Kidney (tissue), 13 donors: ENCODE measurements at regions not wholly inside any gene's neighbourhood (a gene's known extent, or its start where the extent isn't known, plus 50 kb on each side); places are given as distances from the start of the nearest gene placed in this dataset.

Experiments
- DNase-seq, 5 donors: peaks; one replicate each; pipeline ENCODE4 v3.0.0-alpha.2; 2013 to 2020
- FAIRE-seq: peaks from 2 replicates; lab custom pipeline; 2012; peaks lifted over from hg19 to GRCh38; lab: Jason Lieb, UNC
- H3K27ac ChIP-seq, 2 donors: one replicate each; pipeline ENCODE4 v1.7.0; 2013; ENCODE audit warnings: low read depth in 2 of 2, low read length in 2 of 2, inconsistent platforms in 1 of 2
- H3K27me3 ChIP-seq: one replicate; pipeline ENCODE4 v1.7.1; 2013; ENCODE audit warnings: low read length, inconsistent platforms; ENCODE audit not compliant: control insufficient read depth, insufficient read depth
- H3K36me3 ChIP-seq, 3 donors: one replicate each; pipeline versions ENCODE4 v1.7.0 to v1.7.1; 2013; ENCODE audit warnings: low read length in 3 of 3, control low read depth in 1 of 3, inconsistent platforms in 1 of 3; ENCODE audit not compliant: insufficient read depth in 3 of 3, control insufficient read depth in 2 of 3
- H3K4me1 ChIP-seq, 3 donors: one replicate each; pipeline versions ENCODE4 v1.7.0 to v1.7.1; 2013; ENCODE audit warnings: low read length in 3 of 3, inconsistent platforms in 1 of 3, low read depth in 1 of 3; ENCODE audit not compliant: control insufficient read depth in 2 of 3, insufficient read depth in 2 of 3
- H3K4me3 ChIP-seq, 3 donors: one replicate each; pipeline versions ENCODE4 v1.7.0 to v1.8.1; 2013; ENCODE audit warnings: low read length in 3 of 3, control low read depth in 1 of 3, inconsistent platforms in 1 of 3
- H3K9ac ChIP-seq, 3 donors: one replicate each; pipeline versions ENCODE4 v1.7.0 to v1.7.1; 2013; ENCODE audit warnings: low read length in 3 of 3, control low read depth in 1 of 3, inconsistent platforms in 1 of 3
- H3K9me3 ChIP-seq, 3 donors: one replicate each; pipeline versions ENCODE4 v1.7.0 to v1.7.1; 2013; ENCODE audit warnings: low read length in 3 of 3, control low read depth in 1 of 3, inconsistent platforms in 1 of 3; ENCODE audit not compliant: control insufficient read depth in 2 of 3, insufficient read depth in 1 of 3
- CTCF ChIP-seq: IDR thresholded peaks from 3 replicates; pipeline ENCODE4 v1.5.1; 2012; ENCODE audit warnings: mild to moderate bottlenecking, moderate library complexity, borderline replicate concordance; ENCODE audit not compliant: insufficient read depth; ENCODE audit errors: extremely low read depth
- intact Hi-C: fragments of 100-400 bp; cut with DNase I; formaldehyde crosslinking; loops from one replicate; pipeline ENCODE4 v1.11.1; 2022
- donor health status: control.
- donor health status: control.
- donor health status: control.
- donor health status: control.
- donor health status: control.
- donor health status: DM: yes; HTN: yes; CAD: no.
- donor health status: Normal renal cell carcinoma (clear cell type).

- no peak for DNase-seq
- Histone ChIP-seq H3K4me1 (no peaks in the 10 kb centered on the region), H3K27me3 (no peaks in the 10 kb centered on the region), H3K9me3 (no peaks in the 10 kb centered on the region), H3K4me3 (no peak overlapping the region), H3K9ac (no peak overlapping the region), H3K27ac (no peak overlapping the region), H3K36me3 (no peaks in the 10 kb centered on the region)
- no peak for TF ChIP-seq CTCF
- intact Hi-C loops: no loop called here
- FAIRE-seq: no peak
These were observed 76.4 kb downstream of the CBLL2 start for GRCh38 chrX:22349116-22349515.

- H3K27ac ChIP-seq: no peak overlapping the region
- FAIRE-seq (no peak), DNase-seq (peak in 1 of 5 donors; percentile 7)
- H3K9ac ChIP-seq: no peak overlapping the region
- H3K4me1 ChIP-seq: no peaks in the 10 kb centered on the region
- intact Hi-C loops: no loop called here
- no peak overlapping the region for H3K4me3 ChIP-seq
- no peaks in the 10 kb centered on the region for H3K9me3 ChIP-seq
- TF ChIP-seq CTCF: no peak
- no peaks in the 10 kb centered on the region for H3K36me3 ChIP-seq
- no peaks in the 10 kb centered on the region for H3K27me3 ChIP-seq
These were observed 78.4 kb downstream of the CBLL2 start for GRCh38 chrX:22351076-22351475.

- no peak for TF ChIP-seq CTCF
- intact Hi-C loops: no loop called here
- Histone ChIP-seq H3K36me3 (no peaks in the 10 kb centered on the region), H3K27me3 (no peaks in the 10 kb centered on the region), H3K4me1 (no peaks in the 10 kb centered on the region), H3K4me3 (no peak overlapping the region), H3K9ac (no peak overlapping the region), H3K9me3 (no peaks in the 10 kb centered on the region), H3K27ac (no peak overlapping the region)
- FAIRE-seq (no peak), DNase-seq (no peak)
These were observed 79.3 kb downstream of the CBLL2 start for GRCh38 chrX:22351966-22352365.

- no peak overlapping the region for H3K4me3 ChIP-seq
- H3K9me3 ChIP-seq: no peaks in the 10 kb centered on the region
- FAIRE-seq (no peak), DNase-seq (no peak)
- intact Hi-C loops: no loop called here
- H3K36me3 ChIP-seq: no peaks in the 10 kb centered on the region
- H3K4me1 ChIP-seq: no peaks in the 10 kb centered on the region
- no peak overlapping the region for H3K27ac ChIP-seq
- H3K9ac ChIP-seq: no peak overlapping the region
- no peaks in the 10 kb centered on the region for H3K27me3 ChIP-seq
- no peak for TF ChIP-seq CTCF
These were observed 84.9 kb downstream of the CBLL2 start for GRCh38 chrX:22357621-22358020.
